WTC11 (cell line): ENCODE measurements at regions not wholly inside any gene's neighbourhood (a gene's known extent, or its start where the extent isn't known, plus 50 kb on each side); places are given as distances from the start of the nearest gene placed in this dataset.

Source experiments
- ATAC-seq: fragments of 200-7000 bp; cut with Tn5 transposase; 2 replicates; pipeline ENCODE4 v1.10.0; 2021; ENCODE audit warnings: mild to moderate bottlenecking, moderate library complexity
- CTCF ChIA-PET: fragments of 300-600 bp; sonication (Branson Sonifier 250); formaldehyde crosslinking; loops from one replicate; lab custom pipeline; 2021; ENCODE audit warnings: antibody characterized with exemption; lab: Charles Lee
- POLR2A ChIA-PET: fragments of 350-600 bp; sonication (Branson Sonifier 250); formaldehyde crosslinking; loops from one replicate; lab custom pipeline; 2021; ENCODE audit warnings: antibody characterized with exemption; lab: Charles Lee
- DNase-seq: peaks from one replicate; pipeline ENCODE4 v3.0.0; 2021; ENCODE audit warnings: low spot score
- H3K27ac Mint-ChIP-seq: 2 replicates; pipeline ENCODE4 v1.8.0; 2021; ENCODE audit warnings: mixed read lengths
- H3K27me3 Mint-ChIP-seq: 2 replicates; pipeline ENCODE4 v1.8.0; 2021; ENCODE audit warnings: low read depth, mild to moderate bottlenecking, moderate library complexity, mixed read lengths
- H3K36me3 Mint-ChIP-seq: 2 replicates; pipeline ENCODE4 v1.8.0; 2021; ENCODE audit warnings: mixed read lengths
- H3K4me1 Mint-ChIP-seq: 2 replicates; pipeline ENCODE4 v1.8.0; 2022; ENCODE audit warnings: mixed read lengths
- H3K4me3 Mint-ChIP-seq: 2 replicates; pipeline ENCODE4 v1.8.0; 2021; ENCODE audit warnings: mild to moderate bottlenecking, moderate library complexity, mixed read lengths
- H3K9me3 Mint-ChIP-seq: 2 replicates; pipeline ENCODE4 v1.8.0; 2021; ENCODE audit warnings: mixed read lengths
- CBFB ChIP-seq: sonication (generic); formaldehyde crosslinking; IDR thresholded peaks from 2 replicates; pipeline ENCODE4 v1.8.1; 2022; ENCODE audit warnings: mild to moderate bottlenecking, low read depth, missing genetic modification reagents
- FOXK1 ChIP-seq: sonication (generic); formaldehyde crosslinking; IDR thresholded peaks from 2 replicates; pipeline ENCODE4 v1.8.0; 2022; ENCODE audit warnings: mild to moderate bottlenecking, moderate library complexity, missing genetic modification reagents
- GABPB1 ChIP-seq: sonication (generic); formaldehyde crosslinking; IDR thresholded peaks from 2 replicates; pipeline ENCODE4 v1.8.1; 2023; ENCODE audit warnings: mild to moderate bottlenecking, missing genetic modification reagents
- NFE2L1 ChIP-seq: sonication (generic); formaldehyde crosslinking; IDR thresholded peaks from 2 replicates; pipeline ENCODE4 v1.8.1; 2023; ENCODE audit warnings: missing genetic modification reagents
- NR2C2 ChIP-seq: sonication (generic); formaldehyde crosslinking; IDR thresholded peaks from 2 replicates; pipeline ENCODE4 v1.8.0; 2022; ENCODE audit warnings: mild to moderate bottlenecking, missing genetic modification reagents
- RELA ChIP-seq: sonication (generic); formaldehyde crosslinking; IDR thresholded peaks from 2 replicates; pipeline ENCODE4 v1.8.1; 2022; ENCODE audit warnings: missing genetic modification reagents, mild to moderate bottlenecking, borderline replicate concordance
- SP1 ChIP-seq: sonication (generic); formaldehyde crosslinking; conservative IDR thresholded peaks from 2 replicates; pipeline ENCODE4 v1.8.1; 2022; ENCODE audit warnings: missing genetic modification reagents
- STAT6 ChIP-seq: sonication (generic); formaldehyde crosslinking; conservative IDR thresholded peaks from 2 replicates; pipeline ENCODE4 v1.8.1; 2023; ENCODE audit warnings: mild to moderate bottlenecking, low read depth, missing genetic modification reagents, moderate library complexity
- USF1 ChIP-seq: sonication (generic); formaldehyde crosslinking; IDR thresholded peaks from 2 replicates; pipeline ENCODE4 v1.8.0; 2022; ENCODE audit warnings: mild to moderate bottlenecking, missing genetic modification reagents
- ZBTB21 ChIP-seq: sonication (generic); formaldehyde crosslinking; IDR thresholded peaks from 2 replicates; pipeline ENCODE4 v1.8.1; 2023; ENCODE audit warnings: mild to moderate bottlenecking, missing genetic modification reagents, borderline replicate concordance
- ZNF138 ChIP-seq: sonication (generic); formaldehyde crosslinking; conservative IDR thresholded peaks from 2 replicates; pipeline ENCODE4 v1.8.1; 2022; ENCODE audit warnings: mild to moderate bottlenecking, moderate library complexity, missing genetic modification reagents
- ZNF416 ChIP-seq: fragments of 250-450 bp; sonication (Bioruptor Pico); IDR thresholded peaks from 2 replicates; pipeline ENCODE4 v1.9.0; 2021; ENCODE audit warnings: mild to moderate bottlenecking, inconsistent platforms
- ZNF423 ChIP-seq: fragments of 250-450 bp; sonication (Bioruptor Pico); IDR thresholded peaks from 2 replicates; pipeline ENCODE4 v2.1.2; 2022; ENCODE audit warnings: mild to moderate bottlenecking, moderate library complexity
- ZNF532 ChIP-seq: fragments of 250-450 bp; sonication (Bioruptor Pico); IDR thresholded peaks from 2 replicates; pipeline ENCODE4 v1.9.0; 2021; ENCODE audit warnings: mild to moderate bottlenecking, borderline replicate concordance
- TF ChIP-seq, protein P1 (sequence below): fragments of 250-450 bp; sonication (Bioruptor Pico); IDR thresholded peaks from 2 replicates; pipeline ENCODE4 v2.1.2; 2022; ENCODE audit warnings: mild to moderate bottlenecking, moderate library complexity
- TF ChIP-seq, protein P2 (sequence below): fragments of 250-450 bp; sonication (Bioruptor Pico); IDR thresholded peaks from 2 replicates; pipeline ENCODE4 v1.9.0; 2021; ENCODE audit warnings: mild to moderate bottlenecking

DNA sequence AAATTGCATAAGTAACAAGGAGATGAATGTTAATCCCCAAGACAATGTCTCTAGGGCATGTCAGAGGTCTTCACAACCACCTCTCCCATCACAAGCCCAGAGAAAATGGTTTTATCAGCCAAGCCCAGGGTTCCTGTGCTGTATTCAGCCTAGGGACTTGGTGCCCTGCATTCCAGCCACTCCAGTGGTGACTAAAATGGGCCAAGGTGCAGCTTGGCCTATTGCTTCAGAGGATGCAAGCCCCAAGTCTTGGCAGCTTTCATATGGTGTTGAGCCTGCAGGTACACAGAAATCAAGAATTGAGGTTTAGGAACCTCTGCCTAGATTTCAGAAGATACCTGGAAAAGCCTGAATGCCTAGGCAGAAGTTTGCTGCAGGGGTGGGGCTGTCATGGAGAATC is 1118.6 kb downstream of the PLA2G4A start:
- Mint-ChIP-seq H3K27ac (no peak overlapping the region), H3K4me3 (no peak overlapping the region), H3K9me3 (peaks cover 60% of the 10 kb centered on the region), H3K36me3 (peaks cover 33% of the 10 kb centered on the region), H3K27me3 (no peaks in the 10 kb centered on the region), H3K4me1 (peaks cover 5% of the 10 kb centered on the region)
- POLR2A ChIA-PET, result no interaction called here
- TF ChIP-seq FOXK1 (CRISPR knock-in tag), result no peak
- TF ChIP-seq STAT6, result no peak
- TF ChIP-seq, protein P1, sequence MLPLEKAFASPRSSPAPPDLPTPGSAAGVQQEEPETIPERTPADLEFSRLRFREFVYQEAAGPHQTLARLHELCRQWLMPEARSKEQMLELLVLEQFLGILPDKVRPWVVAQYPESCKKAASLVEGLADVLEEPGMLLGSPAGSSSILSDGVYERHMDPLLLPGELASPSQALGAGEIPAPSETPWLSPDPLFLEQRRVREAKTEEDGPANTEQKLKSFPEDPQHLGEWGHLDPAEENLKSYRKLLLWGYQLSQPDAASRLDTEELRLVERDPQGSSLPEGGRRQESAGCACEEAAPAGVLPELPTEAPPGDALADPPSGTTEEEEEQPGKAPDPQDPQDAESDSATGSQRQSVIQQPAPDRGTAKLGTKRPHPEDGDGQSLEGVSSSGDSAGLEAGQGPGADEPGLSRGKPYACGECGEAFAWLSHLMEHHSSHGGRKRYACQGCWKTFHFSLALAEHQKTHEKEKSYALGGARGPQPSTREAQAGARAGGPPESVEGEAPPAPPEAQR, result no peak
- no peak for TF ChIP-seq NFE2L1 (CRISPR knock-in tag)
- TF ChIP-seq GABPB1 (CRISPR knock-in tag), result no peak
- no peak for TF ChIP-seq CBFB (CRISPR knock-in tag)
- TF ChIP-seq, protein P2, sequence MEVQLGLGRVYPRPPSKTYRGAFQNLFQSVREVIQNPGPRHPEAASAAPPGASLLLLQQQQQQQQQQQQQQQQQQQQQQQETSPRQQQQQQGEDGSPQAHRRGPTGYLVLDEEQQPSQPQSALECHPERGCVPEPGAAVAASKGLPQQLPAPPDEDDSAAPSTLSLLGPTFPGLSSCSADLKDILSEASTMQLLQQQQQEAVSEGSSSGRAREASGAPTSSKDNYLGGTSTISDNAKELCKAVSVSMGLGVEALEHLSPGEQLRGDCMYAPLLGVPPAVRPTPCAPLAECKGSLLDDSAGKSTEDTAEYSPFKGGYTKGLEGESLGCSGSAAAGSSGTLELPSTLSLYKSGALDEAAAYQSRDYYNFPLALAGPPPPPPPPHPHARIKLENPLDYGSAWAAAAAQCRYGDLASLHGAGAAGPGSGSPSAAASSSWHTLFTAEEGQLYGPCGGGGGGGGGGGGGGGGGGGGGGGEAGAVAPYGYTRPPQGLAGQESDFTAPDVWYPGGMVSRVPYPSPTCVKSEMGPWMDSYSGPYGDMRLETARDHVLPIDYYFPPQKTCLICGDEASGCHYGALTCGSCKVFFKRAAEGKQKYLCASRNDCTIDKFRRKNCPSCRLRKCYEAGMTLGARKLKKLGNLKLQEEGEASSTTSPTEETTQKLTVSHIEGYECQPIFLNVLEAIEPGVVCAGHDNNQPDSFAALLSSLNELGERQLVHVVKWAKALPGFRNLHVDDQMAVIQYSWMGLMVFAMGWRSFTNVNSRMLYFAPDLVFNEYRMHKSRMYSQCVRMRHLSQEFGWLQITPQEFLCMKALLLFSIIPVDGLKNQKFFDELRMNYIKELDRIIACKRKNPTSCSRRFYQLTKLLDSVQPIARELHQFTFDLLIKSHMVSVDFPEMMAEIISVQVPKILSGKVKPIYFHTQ (CRISPR knock-in tag), result no peak
- TF ChIP-seq ZBTB21, result no peak
- TF ChIP-seq ZNF532, result no peak
- TF ChIP-seq ZNF423, result no peak
- TF ChIP-seq ZNF416 (CRISPR knock-in tag), result no peak
- TF ChIP-seq NR2C2, result no peak
- no peak for TF ChIP-seq RELA (CRISPR knock-in tag)
- no peak for TF ChIP-seq ZNF138 (CRISPR knock-in tag)
- no peak for TF ChIP-seq USF1 (CRISPR knock-in tag)
- no peak for TF ChIP-seq SP1 (CRISPR knock-in tag)
- DNase-seq (no peak), ATAC-seq (no peak)
- CTCF ChIA-PET, result no interaction called here
